ENCODE measurements at regions not wholly inside any gene's neighbourhood (a gene's known extent, or its start where the extent isn't known, plus 50 kb on each side); places are given as distances from the start of the nearest gene placed in this dataset.

DNA sequence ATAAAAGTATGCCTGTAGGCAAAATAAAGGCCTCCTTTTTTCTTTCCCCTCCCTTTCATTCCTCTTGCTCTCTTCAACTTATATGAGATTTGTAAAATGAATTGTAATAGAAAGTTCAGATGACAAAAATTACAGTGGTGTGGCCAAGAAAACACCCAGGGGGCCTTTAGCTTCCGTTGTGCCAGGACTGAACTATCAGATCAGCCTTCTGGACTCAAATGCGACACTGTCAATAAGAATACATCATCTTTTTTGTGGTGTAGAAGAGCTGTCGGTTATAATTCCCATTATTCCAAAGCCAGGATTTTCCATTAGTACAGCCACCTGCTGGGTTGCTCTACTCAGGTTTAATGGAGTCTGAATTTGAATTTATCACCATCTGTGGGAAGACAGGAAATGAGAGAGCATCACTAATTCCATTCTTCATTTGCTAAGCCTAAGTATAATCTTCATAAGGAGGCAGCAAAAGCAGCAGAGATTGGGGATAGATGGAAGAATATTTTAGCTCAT, 443.4 kb downstream of the ANXA1 start:
- TF ChIP-seq, protein P1, sequence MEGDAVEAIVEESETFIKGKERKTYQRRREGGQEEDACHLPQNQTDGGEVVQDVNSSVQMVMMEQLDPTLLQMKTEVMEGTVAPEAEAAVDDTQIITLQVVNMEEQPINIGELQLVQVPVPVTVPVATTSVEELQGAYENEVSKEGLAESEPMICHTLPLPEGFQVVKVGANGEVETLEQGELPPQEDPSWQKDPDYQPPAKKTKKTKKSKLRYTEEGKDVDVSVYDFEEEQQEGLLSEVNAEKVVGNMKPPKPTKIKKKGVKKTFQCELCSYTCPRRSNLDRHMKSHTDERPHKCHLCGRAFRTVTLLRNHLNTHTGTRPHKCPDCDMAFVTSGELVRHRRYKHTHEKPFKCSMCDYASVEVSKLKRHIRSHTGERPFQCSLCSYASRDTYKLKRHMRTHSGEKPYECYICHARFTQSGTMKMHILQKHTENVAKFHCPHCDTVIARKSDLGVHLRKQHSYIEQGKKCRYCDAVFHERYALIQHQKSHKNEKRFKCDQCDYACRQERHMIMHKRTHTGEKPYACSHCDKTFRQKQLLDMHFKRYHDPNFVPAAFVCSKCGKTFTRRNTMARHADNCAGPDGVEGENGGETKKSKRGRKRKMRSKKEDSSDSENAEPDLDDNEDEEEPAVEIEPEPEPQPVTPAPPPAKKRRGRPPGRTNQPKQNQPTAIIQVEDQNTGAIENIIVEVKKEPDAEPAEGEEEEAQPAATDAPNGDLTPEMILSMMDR (IDR thresholded peaks at IDR 0.05), result no peak
- no peak for TF ChIP-seq POLR2A (IDR thresholded peaks at IDR 0.05)

Measured in testis (tissue), 2 donors.